Uterus (tissue), 3 donors: ENCODE measurements at regions not wholly inside any gene's neighbourhood (a gene's known extent, or its start where the extent isn't known, plus 50 kb on each side); places are given as distances from the start of the nearest gene placed in this dataset.
"Not testable (repeated sequence)": the region's sequence is repeated elsewhere in the genome, so short reads cannot be mapped to it uniquely, and the experiment has no call there.

Experiments used
- DNase-seq, 2 donors: peaks; one replicate each; pipeline ENCODE4 v3.0.0-alpha.2; 2019 to 2020
- H3K27ac ChIP-seq, 2 donors: fragments of 200-600 bp; sonication (generic); 1 replicate in 1 of 2; 2 replicates in 1 of 2; pipeline ENCODE4 v1.5.1; 2016 to 2018
- H3K27me3 ChIP-seq, 2 donors: fragments of 200-600 bp; sonication (generic); one replicate each; pipeline ENCODE4 v1.5.1; 2018 to 2019; ENCODE audit warnings: control low read depth in 1 of 2
- H3K36me3 ChIP-seq, 2 donors: fragments of 200-600 bp; sonication (generic); one replicate each; pipeline ENCODE4 v1.5.1; 2019; ENCODE audit warnings: control low read depth in 1 of 2
- H3K4me1 ChIP-seq, 2 donors: fragments of 200-600 bp; sonication (generic); one replicate each; pipeline ENCODE4 v1.5.1; 2018 to 2019; ENCODE audit warnings: control low read depth in 1 of 2
- H3K4me3 ChIP-seq, 2 donors: fragments of 200-600 bp; sonication (generic); 1 replicate in 1 of 2; 2 replicates in 1 of 2; pipeline ENCODE4 v1.5.1; 2018 to 2019; ENCODE audit warnings: mild to moderate bottlenecking in 1 of 2
- H3K9me3 ChIP-seq, 2 donors: fragments of 200-600 bp; sonication (generic); one replicate each; pipeline ENCODE4 v1.5.1; 2019; ENCODE audit warnings: control low read depth in 1 of 2
- CTCF ChIP-seq, 4 experiments: fragments of 200-600 bp in 2 of 4; fragments of 450-650 bp in 2 of 4; sonication (generic) in 2 of 4; IDR thresholded peaks; one replicate each; pipeline ENCODE4 v1.5.1; 2016 to 2019; ENCODE audit warnings: antibody characterized with exemption in 4 of 4, mild to moderate bottlenecking in 2 of 4, moderate library complexity in 1 of 4
- POLR2A ChIP-seq, 2 donors: fragments of 450-650 bp; IDR thresholded peaks; one replicate each; pipeline ENCODE4 v1.6.1; 2016; ENCODE audit warnings: antibody characterized with exemption in 2 of 2, mild to moderate bottlenecking in 1 of 2, moderate library complexity in 1 of 2
- intact Hi-C: fragments of 100-400 bp; cut with DNase I; formaldehyde crosslinking; loops from one replicate; pipeline ENCODE4 v1.15.1; 2023; ENCODE audit warnings: low total_unique reads
- donor health status: DM: yes; HTN: yes; CAD: no.

- TF ChIP-seq CTCF (IDR thresholded peaks at IDR 0.05), result no peak
- no peak for TF ChIP-seq POLR2A (IDR thresholded peaks at IDR 0.05)
- no peak overlapping the region for H3K4me3 ChIP-seq
- no peaks in the 10 kb centered on the region for H3K36me3 ChIP-seq
- H3K4me1 ChIP-seq, result no peaks in the 10 kb centered on the region
- H3K9me3 ChIP-seq, result no peaks in the 10 kb centered on the region
- H3K27me3 ChIP-seq, result no peaks in the 10 kb centered on the region
- no peak for DNase-seq
- H3K27ac ChIP-seq, result no peak overlapping the region
- intact Hi-C loops, result no loop called here
These were observed 1009.9 kb upstream of the USP15 start for GRCh38 chr12:61250303-61250702.

GRCh38 chr12:61251076-61251475, 1009.1 kb upstream of the USP15 start:
- H3K27ac ChIP-seq, result no peak overlapping the region
- H3K27me3 ChIP-seq, result no peaks in the 10 kb centered on the region
- no peak for DNase-seq
- no peaks in the 10 kb centered on the region for H3K9me3 ChIP-seq
- intact Hi-C loops, result no loop called here
- H3K36me3 ChIP-seq, result no peaks in the 10 kb centered on the region
- H3K4me1 ChIP-seq, result no peaks in the 10 kb centered on the region
- TF ChIP-seq POLR2A (IDR thresholded peaks at IDR 0.05) (no peak), CTCF (IDR thresholded peaks at IDR 0.05) (no peak)
- H3K4me3 ChIP-seq, result no peak overlapping the region

GRCh38 chr12:61254225-61254624, 1006.0 kb upstream of the USP15 start:
- intact Hi-C loops, result no loop called here
- Histone ChIP-seq H3K9me3 (no peaks in the 10 kb centered on the region), H3K27me3 (no peaks in the 10 kb centered on the region), H3K27ac (no peak overlapping the region), H3K36me3 (no peaks in the 10 kb centered on the region), H3K4me3 (no peak overlapping the region), H3K4me1 (no peaks in the 10 kb centered on the region)
- DNase-seq, result no peak
- TF ChIP-seq POLR2A (IDR thresholded peaks at IDR 0.05) (no peak), CTCF (IDR thresholded peaks at IDR 0.05) (no peak)

- H3K4me1 ChIP-seq, H3K27ac ChIP-seq, DNase-seq, intact Hi-C loops, H3K9me3 ChIP-seq, H3K36me3 ChIP-seq, H3K27me3 ChIP-seq, H3K4me3 ChIP-seq: not testable (repeated sequence)
These were observed 995.9 kb upstream of the USP15 start for GRCh38 chr12:61264294-61264693.

- no peak for DNase-seq
- TF ChIP-seq CTCF (IDR thresholded peaks at IDR 0.05) (no peak), POLR2A (IDR thresholded peaks at IDR 0.05) (no peak)
- no peak overlapping the region for H3K27ac ChIP-seq
- H3K36me3 ChIP-seq, result no peaks in the 10 kb centered on the region
- intact Hi-C loops, result no loop called here
- H3K9me3 ChIP-seq, result no peaks in the 10 kb centered on the region
- no peaks in the 10 kb centered on the region for H3K27me3 ChIP-seq
- H3K4me1 ChIP-seq, result no peaks in the 10 kb centered on the region
- H3K4me3 ChIP-seq, result no peak overlapping the region
These were observed 992.7 kb upstream of the USP15 start for GRCh38 chr12:61267474-61267873.

GRCh38 chr12:61272441-61272840, 987.8 kb upstream of the USP15 start:
- H3K4me1 ChIP-seq, result no peaks in the 10 kb centered on the region
- no peaks in the 10 kb centered on the region for H3K36me3 ChIP-seq
- intact Hi-C loops, result no loop called here
- TF ChIP-seq POLR2A (IDR thresholded peaks at IDR 0.05) (no peak), CTCF (IDR thresholded peaks at IDR 0.05) (no peak)
- DNase-seq, result no peak
- H3K4me3 ChIP-seq, result no peak overlapping the region
- no peaks in the 10 kb centered on the region for H3K27me3 ChIP-seq
- no peak overlapping the region for H3K27ac ChIP-seq
- no peaks in the 10 kb centered on the region for H3K9me3 ChIP-seq
